ENCODE measurements at regions not wholly inside any gene's neighbourhood (a gene's known extent, or its start where the extent isn't known, plus 50 kb on each side); places are given as distances from the start of the nearest gene placed in this dataset.

DNA sequence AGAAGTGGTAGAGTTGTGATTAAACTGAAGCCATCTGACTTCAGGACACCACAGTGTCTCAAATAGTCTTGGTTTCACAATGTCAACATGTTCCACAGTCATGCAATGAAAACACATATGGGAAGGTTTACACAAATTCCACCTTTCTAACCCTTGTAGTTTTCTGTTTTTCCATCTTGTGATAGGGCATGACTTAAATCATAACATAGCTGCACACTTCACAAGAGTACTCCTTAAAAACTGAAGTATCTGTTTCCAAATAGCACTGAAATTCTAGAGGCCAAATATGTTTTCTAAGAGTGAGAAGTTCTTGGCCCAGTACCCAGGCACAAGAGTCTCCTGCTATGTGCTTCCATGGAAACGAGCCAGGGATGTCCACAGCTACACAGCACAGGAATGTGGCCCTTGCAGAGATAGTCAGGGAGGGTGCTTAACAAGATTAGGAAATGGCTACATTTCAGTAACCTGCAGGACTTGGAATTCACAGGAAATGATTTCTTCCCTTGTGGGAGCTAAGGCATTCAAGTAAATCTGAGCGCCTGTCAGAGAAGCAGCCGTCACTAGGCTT, 269.1 kb downstream of the NDFIP2 start:
- no peak for DNase-seq

DNA sequence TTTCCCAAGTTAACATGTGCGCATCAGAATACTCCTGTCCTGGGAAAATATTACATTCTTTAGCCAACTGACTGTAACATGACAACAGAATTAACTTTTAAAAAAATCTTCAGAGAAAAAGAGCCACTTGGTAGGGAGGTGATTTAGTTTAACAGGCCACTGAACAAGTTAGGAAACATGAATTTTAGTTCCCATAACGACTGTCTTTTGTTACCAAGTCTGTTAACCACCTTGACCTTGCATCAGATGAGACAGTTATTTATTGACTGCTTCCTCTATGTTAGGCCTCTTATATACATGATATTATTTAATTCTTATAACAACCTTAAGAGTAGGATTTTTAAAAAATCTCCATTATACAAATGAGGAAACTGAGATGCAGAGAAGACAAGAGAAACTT, 268.6 kb downstream of the NDFIP2 start:
- DNase-seq, result no peak

- DNase-seq, result no peak
Observed at GRCh38 chr13:79745081-79745480, 264.1 kb downstream of the NDFIP2 start.

DNA sequence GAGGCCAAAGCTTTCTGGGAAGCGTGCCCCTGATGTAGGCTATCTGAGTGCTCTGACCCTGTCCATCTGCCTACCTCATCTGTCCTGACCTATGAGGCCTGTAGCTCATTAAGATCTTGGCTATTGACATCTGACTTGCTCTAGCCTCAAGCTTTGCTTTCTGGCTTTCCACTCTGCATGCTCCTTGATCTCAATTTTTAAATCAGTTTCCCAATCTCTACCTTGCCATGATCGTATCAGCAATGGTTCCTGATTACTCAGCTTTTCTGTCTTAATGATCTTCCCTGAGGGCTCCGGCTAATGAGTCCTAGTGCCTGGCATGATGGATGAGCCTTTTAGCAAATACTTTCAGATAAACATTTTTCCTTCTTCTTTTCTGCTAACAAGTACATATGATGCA, 262.0 kb downstream of the NDFIP2 start:
- no peak for DNase-seq

DNA sequence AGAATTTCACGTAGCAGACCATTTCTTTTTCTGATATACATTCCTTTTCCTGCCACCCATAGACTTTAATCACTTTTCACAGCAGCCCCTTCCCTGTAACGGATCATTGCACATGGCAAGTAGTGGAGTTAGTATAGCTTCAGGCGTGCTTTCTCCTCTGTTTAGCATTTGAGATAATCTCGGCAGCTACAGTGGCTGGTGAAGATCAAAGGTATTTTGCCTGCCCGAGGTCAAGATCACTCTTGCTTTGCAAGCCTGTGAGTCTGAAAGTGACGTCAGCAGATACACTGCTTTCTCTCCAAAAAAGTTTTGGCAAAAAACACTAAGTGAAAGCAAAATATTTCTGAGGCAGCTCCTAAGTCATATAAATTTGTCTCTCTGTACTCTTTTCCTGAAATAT, 260.0 kb downstream of the NDFIP2 start:
- DNase-seq, result no peak

GRCh38 chr13:79736356-79736755, 255.4 kb downstream of the NDFIP2 start:
- DNase-seq, result no peak

GRCh38 chr13:79735228-79735627, 254.3 kb downstream of the NDFIP2 start:
- no peak for DNase-seq

DNA sequence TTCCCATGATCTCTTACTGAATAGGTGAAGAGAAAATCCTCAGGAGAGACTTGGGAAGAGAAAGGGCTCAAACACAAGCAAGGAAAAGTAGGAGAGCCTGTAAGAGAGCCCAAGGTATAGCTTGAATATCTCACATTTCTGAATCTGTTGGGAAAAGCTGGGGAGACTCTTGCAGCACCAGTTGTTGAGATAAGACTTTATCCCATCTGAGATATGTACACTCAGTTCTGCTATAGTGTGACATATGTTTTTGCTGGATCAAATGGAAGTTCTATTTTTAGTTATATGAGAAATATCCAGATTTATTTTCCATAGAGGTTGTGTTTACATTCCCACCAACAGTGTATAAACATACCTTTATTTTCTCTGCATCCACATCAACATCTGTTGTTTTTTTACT, 246.1 kb downstream of the NDFIP2 start:
- DNase-seq, result no peak

DNA sequence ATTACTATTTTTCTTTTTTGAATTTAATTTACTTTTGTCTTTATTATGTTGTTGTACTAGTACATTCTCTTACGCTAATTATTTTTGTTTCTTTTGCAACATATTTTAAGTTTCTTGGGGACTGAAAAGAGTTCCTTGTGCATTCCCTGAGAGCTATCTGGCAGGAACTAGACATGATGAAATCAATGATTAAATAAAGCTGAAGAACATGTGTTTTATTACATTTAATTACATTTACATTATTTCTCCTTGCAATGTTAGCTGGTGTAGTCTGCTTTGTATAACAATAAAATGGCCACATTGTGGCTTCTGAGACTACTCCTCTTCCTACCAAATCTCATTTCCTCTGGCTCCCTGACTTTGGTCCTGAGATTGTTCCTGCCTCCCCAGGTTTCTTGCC, 244.9 kb downstream of the NDFIP2 start:
- DNase-seq, result no peak

GRCh38 chr13:79724348-79725103, 243.6 kb downstream of the NDFIP2 start:
- no peak for DNase-seq

GRCh38 chr13:79723519-79724024, 242.6 kb downstream of the NDFIP2 start:
- DNase-seq, result no peak

DNA sequence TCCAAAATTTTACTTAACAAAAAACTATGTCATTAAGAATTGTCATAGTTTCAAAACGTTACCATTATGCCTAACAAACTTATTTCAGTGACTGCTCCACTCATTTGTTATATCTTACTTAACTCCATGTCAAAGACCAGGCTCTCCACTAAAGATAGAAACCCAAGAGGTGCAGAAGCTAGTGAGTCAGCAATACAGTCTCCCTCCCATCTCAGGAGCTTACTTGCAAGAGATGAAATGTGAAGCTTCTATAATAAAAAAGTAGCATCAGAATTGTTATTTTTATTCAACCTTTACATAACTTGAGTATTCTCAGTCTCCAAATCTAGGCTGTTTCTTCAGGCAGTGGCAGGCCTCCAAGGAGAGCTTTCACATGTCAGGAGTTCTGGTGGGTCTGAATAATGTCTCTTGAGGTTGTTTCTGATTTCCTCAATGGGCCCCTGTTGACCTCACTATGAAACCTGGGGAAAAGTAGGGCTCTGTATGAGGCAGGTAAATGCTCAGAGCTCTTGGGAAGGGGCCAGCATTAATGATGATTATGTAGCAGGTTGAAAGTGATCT, 242.0 kb downstream of the NDFIP2 start:
- DNase-seq, result no peak

DNA sequence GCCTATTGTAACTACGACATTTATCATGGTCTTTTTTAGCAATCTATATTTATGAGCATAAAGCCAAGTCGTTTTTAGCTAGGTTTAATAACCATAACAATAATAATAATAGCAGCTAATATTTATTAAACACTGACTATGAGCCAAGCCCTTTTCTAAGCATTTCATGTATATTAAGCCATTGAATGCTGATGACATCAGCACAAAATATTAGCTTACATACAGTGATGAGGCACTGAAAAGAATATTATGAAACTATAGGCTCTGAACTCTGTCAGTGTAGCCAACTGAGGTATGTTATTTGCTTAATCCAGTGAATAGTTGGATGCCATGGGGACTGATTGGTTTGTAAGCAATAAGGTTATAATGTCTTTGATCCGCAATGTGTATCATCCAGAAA, 235.2 kb downstream of the NDFIP2 start:
- no peak for DNase-seq

- DNase-seq, result no peak
Observed at GRCh38 chr13:79711631-79712030, 230.7 kb downstream of the NDFIP2 start.

GRCh38 chr13:79710376-79710775, 229.4 kb downstream of the NDFIP2 start:
- no peak for DNase-seq

GRCh38 chr13:79709471-79709870, 228.5 kb downstream of the NDFIP2 start:
- DNase-seq, result no peak

DNA sequence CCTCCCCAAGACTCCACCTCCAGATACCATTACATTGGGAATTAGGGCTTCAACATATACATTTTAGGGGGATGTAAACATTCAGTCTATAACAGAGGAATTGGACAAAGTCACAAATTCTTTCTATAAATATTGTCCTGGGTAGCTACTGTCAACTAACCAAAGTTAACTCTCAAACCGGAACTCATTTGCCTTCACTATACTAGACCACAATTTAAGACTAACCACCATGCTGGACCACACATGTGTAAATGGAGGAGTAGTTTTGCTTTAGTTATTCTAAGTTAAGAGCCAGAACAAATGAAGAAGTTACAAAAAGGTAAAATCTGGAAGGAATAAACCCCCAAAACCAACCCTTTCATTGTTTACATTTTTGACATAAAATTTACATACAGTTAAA, 222.8 kb downstream of the NDFIP2 start:
- DNase-seq, result no peak

- no peak for DNase-seq
Observed at GRCh38 chr13:79695754-79696153, 214.8 kb downstream of the NDFIP2 start.

DNA sequence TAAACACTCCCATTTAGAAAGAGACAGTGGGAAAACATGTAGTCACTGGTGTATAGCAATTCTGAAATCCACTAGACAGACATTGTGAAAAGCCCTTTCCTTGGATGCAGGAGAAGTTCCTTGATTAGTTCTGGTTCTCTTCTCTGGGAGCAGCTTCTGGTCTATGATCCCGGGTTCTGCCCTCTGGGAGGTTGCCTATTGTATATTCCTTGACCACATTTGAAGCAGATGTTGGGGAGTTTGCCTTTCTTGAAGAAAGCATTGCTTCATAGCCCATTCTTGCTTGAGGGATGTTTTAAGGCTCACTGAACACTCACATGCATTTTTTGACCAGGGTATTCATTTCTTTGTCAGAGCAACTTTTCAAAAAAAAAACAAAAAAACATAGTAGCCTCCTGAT, 211.9 kb downstream of the NDFIP2 start:
- DNase-seq, result no peak

- no peak for DNase-seq
Observed at GRCh38 chr13:79691826-79692225, 210.9 kb downstream of the NDFIP2 start.

DNA sequence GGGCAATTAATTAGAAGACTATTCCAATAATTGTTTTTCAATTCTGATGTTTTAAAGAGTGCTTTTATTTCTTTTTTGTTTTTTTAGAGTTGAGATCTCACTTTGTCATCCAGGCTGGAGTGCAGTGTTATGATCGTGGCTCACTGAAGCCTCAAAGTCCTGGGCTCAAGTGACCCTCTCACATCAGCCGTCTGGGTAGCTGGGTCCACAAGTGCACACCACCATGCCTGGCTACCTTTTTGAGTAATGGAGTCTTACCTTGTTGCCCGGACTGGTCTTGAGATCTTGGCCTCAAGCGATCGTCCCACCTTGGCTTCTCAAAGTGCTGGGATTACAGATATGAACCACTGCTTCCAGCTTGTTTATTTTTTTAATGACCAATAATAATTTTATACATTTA, 207.8 kb downstream of the NDFIP2 start:
- no peak for DNase-seq

GRCh38 chr13:79686441-79686840, 205.5 kb downstream of the NDFIP2 start:
- no peak for DNase-seq

- no peak for DNase-seq
Observed at GRCh38 chr13:79684371-79684770, 203.4 kb downstream of the NDFIP2 start.

DNA sequence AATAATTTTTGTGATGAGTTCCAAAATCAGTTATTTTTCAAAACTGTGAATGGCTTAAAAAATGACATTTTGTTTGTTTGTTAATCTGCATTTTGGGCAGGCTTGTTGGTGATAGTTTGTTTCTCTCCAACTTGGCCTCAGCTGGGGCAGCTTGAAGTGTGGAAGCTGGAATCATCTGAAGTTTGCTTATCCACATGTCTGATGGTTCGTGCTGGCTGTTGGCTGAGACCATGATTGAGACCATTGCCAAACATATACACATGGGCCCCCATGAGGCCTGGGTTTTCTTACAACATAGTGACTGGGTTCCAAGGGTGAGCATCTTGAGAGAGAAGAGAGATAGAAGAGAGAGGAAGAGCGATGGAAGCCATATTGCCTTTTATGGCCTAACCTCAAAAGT, 201.2 kb downstream of the NDFIP2 start:
- DNase-seq, result no peak

- DNase-seq, result no peak
Observed at GRCh38 chr13:79681069-79681468, 200.1 kb downstream of the NDFIP2 start.
